ENCODE measurements at regions not wholly inside any gene's neighbourhood (a gene's known extent, or its start where the extent isn't known, plus 50 kb on each side); places are given as distances from the start of the nearest gene placed in this dataset.

DNA sequence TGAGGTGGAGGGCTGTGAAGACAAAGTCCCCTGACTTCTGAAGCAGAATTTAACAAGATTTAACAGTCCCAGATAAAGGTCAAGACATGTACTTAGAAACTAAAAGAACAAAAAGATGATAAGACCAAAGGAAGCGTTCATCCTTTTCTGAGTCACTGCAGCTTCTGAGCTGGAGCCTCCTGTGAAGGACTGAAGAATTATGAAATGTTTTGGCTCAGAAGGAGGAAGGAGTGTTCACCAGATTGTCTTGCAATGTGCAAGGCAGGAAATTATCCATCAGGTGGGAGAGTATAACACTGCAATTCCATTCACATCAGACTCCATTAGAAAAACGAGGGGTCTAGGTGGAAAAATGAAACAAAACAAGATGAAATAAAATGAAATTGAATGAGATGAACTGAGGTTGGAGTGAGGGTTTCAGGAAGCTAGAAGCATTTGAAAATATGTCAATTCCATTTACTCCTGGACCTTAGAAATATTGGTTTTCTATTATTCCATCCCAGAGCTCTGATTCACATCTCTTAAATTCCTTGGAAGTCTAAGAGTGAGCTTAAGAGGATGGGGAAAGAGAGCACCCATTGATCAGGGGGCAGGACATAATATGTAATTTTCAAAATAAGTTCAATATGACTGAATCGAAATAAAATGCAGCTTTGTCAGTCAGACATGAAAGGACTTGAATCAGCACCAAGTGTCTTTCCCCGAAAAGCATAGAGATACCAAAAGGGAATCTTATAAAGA is 186.1 kb upstream of the LNX1 start:
- TF ChIP-seq, protein P1, sequence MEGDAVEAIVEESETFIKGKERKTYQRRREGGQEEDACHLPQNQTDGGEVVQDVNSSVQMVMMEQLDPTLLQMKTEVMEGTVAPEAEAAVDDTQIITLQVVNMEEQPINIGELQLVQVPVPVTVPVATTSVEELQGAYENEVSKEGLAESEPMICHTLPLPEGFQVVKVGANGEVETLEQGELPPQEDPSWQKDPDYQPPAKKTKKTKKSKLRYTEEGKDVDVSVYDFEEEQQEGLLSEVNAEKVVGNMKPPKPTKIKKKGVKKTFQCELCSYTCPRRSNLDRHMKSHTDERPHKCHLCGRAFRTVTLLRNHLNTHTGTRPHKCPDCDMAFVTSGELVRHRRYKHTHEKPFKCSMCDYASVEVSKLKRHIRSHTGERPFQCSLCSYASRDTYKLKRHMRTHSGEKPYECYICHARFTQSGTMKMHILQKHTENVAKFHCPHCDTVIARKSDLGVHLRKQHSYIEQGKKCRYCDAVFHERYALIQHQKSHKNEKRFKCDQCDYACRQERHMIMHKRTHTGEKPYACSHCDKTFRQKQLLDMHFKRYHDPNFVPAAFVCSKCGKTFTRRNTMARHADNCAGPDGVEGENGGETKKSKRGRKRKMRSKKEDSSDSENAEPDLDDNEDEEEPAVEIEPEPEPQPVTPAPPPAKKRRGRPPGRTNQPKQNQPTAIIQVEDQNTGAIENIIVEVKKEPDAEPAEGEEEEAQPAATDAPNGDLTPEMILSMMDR (conservative IDR thresholded peaks at IDR 0.05; ENCODE audit: low read depth, low read length) = no peak
- TF ChIP-seq EZH2 (IDR thresholded peaks at IDR 0.05; ENCODE audit: low read length, unreplicated experiment) = no peak
